NCI-H510A (cell line): ENCODE measurements at regions not wholly inside any gene's neighbourhood (a gene's known extent, or its start where the extent isn't known, plus 50 kb on each side); places are given as distances from the start of the nearest gene placed in this dataset.

Source experiments
- DNase-seq: peaks from one replicate; lab custom pipeline; 2025; lab: John Stamatoyannopoulos, UW

GRCh38 chr12:31867292-31867691 lies 91.9 kb upstream of the RESF1 start:
- DNase-seq: no peak

DNA sequence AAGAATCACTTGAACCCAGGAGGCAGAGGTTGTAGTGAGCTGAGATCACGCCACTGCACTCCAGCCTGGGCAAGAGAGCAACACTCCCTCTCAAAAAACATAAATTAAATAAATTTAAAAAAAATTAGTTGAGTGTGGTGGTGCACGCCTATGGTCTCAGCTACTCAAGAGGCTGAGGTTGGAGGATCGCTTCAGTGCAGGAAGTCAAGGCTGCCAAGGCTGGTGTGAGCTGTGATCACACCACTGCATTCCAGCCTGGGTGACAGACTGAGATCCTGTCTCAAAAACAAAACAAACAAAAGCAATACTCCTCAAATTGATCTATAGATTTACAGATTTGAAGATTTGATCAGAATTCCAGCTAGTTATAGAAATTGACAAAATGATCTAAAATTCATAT lies 92.7 kb upstream of the RESF1 start:
- no peak for DNase-seq

DNA sequence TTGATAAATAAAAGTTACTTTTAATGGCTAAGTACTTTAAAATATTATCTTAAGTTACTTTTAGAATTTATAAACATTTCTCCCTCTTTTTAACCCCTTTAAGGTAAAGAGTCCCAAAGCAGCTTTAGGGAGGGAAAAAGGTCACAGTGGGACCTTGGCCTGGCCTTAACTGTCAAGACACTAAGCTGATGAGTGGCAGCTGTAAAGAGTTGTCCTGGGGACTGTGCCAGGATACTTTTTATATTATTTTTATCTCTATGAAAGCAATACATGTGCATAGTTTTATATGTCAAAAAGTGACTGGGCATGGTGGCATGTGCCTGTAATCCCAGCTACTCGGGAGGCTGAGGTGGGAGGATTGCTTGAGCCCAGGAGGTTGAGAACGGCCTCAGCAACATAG lies 94.2 kb upstream of the RESF1 start:
- no peak for DNase-seq

- DNase-seq: no peak
Observed at GRCh38 chr12:31861360-31861759, 97.9 kb upstream of the RESF1 start.

DNA sequence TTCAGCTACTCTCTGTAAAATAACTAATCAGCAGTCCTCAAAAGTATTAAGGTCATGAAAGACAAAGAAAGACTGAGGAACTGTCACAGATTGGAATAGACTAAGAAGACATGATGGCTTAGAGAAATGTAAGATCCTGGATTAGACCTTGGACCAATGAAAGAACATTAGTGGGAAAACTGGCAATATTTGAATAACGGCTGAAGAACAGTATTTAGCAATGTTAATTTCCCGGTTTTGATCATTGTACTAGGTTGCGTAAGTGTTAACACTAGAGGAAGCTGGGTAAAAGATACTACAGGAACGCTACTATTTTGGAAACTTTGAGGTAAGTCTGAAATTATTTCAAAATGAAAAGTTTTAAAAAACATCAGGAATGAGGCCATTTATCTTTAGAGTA lies 98.8 kb upstream of the RESF1 start:
- no peak for DNase-seq

- DNase-seq: no peak
Observed at GRCh38 chr12:31859232-31859977, 99.8 kb upstream of the RESF1 start.

- DNase-seq: no peak
Observed at GRCh38 chr12:31855427-31855826, 103.8 kb upstream of the RESF1 start.

DNA sequence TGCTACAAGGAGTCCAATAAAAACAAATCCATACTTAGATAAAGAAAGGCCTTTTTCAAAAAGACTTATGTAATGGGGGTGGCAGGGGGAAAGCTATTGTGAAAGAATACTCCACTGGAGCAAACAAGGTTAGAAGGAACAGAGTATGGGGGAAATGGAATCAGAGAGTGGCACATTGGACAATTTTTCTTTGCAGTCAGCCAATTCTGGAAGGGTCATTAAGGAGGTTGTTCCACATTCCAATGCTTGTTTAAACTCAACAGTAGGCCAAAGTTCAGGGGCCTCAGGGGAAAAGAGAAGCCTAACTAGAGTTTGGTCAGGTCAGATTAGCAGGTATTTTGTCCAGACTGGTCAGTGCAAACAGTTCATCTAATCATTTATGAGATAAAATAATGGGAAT lies 105.2 kb upstream of the RESF1 start:
- no peak for DNase-seq

DNA sequence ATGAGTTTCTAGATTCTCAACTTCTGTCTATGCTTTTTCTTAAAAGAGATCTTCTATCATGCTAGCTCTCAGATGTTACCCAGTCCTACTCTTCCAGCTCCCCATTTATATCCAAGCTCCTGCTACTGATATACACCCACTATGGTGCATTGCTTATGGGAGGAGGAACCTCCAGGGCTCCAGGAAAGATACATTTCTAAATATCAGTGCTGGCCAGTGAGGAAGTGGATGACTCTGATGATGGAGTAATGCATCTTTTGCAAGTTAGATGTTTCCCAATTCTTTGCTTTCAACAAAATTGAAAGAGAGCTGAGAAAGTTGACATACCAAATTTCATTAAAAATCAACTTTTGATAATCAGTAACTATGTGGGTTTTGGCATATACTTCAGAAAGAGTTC lies 105.7 kb upstream of the RESF1 start:
- no peak for DNase-seq

DNA sequence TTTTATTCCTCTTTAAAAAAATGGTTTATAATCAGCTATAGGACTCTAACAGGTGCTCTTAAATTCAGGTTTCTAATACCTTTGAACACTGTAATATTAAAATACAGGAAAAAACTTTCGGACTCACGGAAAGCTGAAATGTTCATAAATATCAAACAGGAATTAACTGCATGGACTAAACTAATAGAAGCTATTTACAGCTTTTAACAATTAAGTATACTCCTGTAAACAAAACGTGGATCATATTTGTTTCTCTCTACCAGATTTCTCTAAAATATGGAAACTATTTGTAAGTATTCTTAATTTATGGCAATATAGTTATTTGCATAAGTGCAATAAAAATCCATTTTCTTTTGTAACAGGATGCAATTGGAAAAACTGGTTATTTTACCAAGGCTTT lies 108.9 kb upstream of the RESF1 start:
- DNase-seq: no peak

GRCh38 chr12:31849090-31849687 lies 110.0 kb upstream of the RESF1 start:
- DNase-seq: no peak

DNA sequence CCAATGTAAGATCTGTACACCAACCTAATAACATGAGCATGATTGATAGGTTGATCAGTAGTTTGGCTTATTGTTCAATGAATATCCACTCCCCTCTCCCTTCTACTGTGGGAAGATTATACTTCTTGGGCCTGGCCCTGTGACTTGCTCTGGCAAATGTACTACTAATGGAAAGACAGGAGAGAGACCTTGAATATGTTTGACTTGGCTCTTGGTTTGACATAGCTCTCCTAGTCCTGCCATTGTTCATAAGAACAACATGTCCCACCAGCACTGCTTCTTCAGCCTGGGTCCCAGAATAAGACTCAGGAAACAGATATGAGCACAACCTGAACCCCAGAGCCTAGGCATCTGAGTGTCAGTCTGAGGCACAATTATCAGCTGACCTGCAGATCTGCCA lies 112.8 kb upstream of the RESF1 start:
- no peak for DNase-seq

GRCh38 chr12:31845613-31846322 lies 113.4 kb upstream of the RESF1 start:
- no peak for DNase-seq

DNA sequence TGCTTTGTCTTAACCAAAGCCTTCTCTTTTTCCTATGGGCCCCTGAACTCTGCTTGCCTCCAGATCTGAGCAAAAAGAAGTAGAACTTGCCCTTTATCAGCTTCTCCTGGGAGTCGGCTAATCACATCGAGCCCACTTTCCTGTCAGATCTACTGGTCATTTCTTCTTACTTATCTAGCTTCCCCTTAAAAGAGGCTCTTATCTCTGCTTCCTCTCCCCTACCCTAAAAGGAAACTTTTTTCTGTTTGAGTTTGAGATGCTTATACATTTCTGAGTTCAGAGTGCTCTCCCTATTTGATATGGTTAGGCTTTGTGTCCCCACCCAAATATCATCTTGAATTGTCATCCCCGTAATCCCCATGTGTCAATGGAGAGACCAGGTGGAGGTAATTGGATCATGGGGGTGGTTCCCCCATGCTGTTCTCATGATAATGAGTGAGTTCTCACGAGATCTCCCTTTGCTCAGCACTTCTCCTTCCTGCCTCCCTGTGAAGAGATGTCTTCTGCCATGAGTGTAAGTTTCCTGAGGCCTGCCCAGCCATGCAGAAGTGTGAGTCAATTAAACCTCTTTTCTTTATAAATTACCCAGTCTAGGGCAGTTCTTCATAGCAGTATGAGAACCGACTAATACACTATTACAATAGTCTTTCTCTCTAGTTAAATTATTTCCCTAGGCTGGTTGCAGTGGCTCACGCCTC lies 114.7 kb upstream of the AMN1 start:
- DNase-seq: no peak

GRCh38 chr12:31837913-31838312 lies 109.1 kb upstream of the AMN1 start:
- no peak for DNase-seq

- no peak for DNase-seq
Observed at GRCh38 chr12:31835276-31835882, 106.6 kb upstream of the AMN1 start.

GRCh38 chr12:31834150-31834549 lies 105.3 kb upstream of the AMN1 start:
- DNase-seq: no peak

GRCh38 chr12:31832740-31833729 lies 104.2 kb upstream of the AMN1 start:
- no peak for DNase-seq

GRCh38 chr12:31828071-31828470 lies 99.2 kb upstream of the AMN1 start:
- DNase-seq: no peak

DNA sequence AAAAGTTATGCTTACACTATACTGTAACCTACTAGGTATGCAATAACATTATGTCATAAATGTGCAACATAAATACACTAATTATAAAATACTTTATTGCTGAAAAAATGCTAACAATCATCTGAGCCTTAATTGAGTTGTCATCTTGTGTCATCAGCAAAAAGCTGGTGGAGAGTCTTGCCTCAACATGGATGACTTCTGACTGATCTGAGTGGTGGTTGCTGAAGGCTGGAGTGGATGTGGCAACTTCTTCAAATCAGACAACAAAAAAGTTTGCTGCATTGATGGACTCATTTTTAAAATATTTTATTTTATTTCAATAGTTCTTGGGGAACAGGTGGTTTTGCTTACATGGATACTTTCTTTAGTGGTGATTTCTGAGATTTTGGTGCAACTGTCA lies 93.9 kb upstream of the AMN1 start:
- no peak for DNase-seq

- no peak for DNase-seq
Observed at GRCh38 chr12:31821484-31821883, 92.7 kb upstream of the AMN1 start.
